HG03432 (cell line): ENCODE measurements at regions not wholly inside any gene's neighbourhood (a gene's known extent, or its start where the extent isn't known, plus 50 kb on each side); places are given as distances from the start of the nearest gene placed in this dataset.
"Not testable (repeated sequence)": the region's sequence is repeated elsewhere in the genome, so short reads cannot be mapped to it uniquely, and the experiment has no call there.

Experiments
- ATAC-seq: cut with Tn5 transposase; IDR thresholded peaks from one replicate; pipeline ENCODE4 v1.9.1; 2021; ENCODE audit warnings: mild to moderate bottlenecking, moderate library complexity; ENCODE audit not compliant: unreplicated experiment

- no peak for ATAC-seq
These were observed 69.2 kb upstream of the SSBP3 start for GRCh38 chr1:54475357-54475881.

DNA sequence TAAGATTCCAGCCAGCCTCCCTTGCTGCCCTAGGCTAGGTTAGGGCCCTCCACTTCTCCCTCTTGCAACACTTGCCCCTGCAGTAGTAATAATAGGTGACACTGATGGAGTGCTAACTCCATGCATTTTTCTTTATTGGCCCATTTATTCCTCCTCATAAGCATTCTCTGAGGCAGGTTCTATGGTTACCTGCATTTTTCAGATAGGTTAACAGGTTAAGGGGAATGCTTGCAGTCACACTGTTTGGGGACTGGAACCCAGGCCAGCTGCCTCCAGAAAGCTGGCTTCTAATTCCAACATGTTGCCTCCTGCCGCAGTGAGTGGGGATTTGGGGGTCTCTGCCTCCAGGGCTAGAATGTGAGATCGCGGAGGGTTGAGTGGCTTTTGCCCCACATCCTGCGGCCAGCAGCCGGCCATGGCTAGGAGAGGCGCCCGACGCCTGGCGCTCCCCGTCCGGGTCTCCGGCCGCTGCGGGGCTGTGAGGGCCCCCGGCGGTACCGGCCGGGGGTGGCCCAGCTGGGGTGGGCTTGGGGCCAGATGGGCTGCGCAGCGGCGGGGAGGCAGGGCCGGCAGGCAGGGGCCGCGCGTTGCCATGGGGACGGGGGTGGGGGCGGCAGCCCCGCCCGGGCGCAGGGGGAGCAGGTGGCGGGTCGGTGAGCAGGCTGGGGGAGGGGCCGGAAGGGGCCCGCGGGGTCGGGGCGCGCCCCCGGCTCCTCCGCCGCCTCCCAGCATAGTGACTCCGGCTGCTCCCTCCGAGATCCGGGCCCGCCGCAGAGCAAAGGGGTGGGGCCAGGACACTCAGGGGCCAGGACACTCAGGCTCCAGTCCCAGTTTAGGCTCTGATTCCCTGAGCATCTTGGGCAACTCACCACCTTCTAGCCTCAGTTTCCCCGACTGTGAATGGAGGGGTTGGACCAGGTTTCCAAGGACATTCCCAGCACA is 68.4 kb upstream of the SSBP3 start:
- no peak for ATAC-seq

DNA sequence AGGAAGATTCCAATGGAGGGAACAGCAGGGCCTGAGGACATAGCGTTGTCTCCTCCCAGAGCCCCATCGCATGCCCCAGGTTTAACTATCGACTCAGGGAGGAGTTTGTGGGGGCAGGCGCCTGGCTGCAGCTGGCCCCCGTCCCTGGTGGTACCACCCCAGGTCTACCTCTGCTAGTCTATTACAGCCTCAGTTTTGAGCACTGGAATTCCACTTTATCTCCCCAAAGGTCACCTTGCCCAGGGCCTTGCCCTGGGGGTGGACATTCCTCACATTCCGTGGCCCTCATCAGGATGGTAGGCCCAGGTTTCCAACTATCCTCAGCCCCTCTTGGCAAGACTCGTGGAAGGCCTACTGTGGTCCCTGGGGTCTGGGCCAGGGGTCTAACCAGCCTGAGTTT is 65.4 kb upstream of the SSBP3 start:
- ATAC-seq, result no peak

- not testable (repeated sequence) for ATAC-seq
These were observed 63.2 kb upstream of the SSBP3 start for GRCh38 chr1:54469444-54469843.

DNA sequence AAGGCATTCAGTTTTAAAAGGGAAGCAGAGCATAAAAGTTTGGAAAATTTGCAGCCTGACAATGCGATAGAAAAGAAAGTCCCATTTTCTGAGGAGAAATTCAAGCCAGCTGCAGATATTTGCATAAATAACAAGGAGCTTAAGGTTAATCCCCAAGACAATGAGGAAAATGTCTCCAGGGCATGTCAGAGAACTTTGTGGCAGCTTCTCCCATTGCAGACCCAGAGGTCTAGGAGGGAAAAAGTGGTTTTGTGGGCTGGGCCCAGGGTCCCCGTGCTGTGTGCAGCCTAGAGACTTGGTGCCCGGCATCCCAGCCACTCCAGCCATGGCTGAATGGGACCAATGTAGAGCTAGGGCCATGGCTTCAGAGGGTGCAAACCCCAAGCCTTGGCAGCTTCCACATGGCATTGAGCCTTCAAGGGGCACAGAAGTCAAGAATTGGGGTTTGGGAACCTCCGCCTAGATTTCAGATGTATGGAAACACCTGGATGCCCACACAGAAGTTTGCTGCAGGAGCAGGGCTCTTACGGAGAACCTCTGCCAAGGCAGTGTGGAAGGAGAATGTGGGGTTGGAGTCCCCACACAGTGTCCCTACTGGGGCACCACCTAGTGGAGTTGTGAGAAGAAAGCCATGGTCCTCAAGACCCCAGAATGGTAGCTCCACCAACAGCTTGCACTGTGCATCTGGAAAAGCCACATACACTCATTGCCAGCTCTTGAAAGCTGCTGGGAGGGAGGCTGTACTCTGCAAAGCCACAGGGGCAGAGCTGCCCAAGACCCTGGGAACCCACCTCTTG is 62.3 kb upstream of the SSBP3 start:
- not testable (repeated sequence) for ATAC-seq

DNA sequence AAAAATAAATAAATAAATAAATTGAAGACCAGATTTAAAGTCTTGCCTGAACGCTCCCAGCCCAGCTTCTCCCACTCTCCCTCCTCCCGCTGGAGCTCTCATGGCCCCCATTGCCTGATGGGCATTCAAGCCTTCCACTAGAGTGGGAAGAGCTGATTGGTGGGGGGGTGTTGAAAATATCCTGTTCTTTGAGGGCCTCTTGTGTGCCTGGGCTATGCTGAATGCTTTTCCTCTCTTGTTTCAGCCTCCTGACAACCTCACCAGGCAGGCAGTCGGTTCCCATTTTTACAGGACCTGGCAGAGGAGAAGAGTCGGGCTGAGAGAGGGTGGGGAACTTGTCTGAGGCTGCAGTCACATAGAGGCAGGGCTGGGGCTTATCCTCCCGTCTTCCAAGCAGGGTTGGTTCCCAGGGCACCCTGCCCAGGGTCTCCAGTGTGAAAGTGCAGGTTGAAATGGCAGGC is 59.2 kb upstream of the SSBP3 start:
- ATAC-seq, result no peak

GRCh38 chr1:54464477-54465146 is 58.4 kb upstream of the SSBP3 start:
- no peak for ATAC-seq

DNA sequence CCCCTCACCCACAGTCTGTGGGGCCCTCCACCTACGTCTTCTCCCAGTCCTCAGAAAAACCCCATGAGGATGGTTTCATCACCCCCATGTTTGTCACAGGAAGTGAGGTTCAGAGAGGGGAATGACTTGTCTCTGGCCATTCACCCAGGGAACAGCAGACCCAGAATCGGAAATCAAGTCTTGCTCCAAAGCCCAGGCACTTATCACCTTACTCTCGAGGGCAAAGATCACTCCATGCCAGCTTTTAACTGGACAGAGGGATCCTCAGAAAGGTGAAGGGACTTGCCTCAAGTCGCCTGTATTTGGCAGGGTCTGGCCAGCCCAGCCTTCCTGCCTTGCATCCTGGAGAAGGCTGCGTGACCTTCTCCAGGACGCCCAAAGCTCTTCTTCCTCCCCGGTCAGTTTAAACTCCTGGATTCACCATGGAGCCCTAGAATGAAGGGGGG is 57.9 kb upstream of the SSBP3 start:
- ATAC-seq, result no peak

DNA sequence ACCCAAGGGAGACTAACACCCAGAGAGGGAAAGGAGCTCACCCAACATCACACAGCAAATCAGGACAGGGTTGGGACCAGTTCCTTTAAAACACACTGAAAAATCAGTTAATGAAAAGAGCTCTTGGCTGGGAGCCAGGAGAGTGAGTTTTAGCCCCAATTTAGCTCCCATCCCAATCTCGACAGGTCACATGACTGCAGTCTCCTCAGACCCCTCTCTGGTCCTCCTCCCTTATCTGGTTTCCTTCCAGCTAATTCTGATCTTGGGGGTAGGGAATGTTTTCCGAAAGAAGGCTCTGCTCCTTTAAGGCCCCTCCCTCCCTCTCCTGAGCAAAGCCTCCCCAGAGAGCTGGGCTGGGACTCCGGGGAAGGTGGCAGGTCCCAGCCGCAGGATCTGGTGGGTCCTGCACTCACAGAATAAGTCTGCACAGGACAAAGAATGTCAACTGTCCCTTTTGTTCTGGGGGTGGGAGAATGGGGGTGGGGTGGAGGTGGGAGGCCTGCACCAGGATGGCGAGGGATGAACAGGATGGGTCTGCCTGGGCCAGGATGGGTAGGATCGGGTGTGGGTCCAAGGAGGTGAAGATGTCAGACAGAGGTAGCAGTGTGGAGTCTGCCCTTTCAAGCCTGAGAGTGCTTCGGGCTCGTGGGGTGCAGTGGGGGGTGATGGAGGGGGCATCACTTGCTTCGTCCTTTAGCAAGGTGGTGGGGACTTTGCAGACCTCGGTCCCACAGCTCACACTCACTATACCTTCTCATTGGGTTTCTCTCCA is 57.3 kb upstream of the SSBP3 start:
- ATAC-seq, result no peak

- ATAC-seq, result no peak
These were observed 56.5 kb upstream of the SSBP3 start for GRCh38 chr1:54462597-54463258.

GRCh38 chr1:54461731-54462596 is 55.8 kb upstream of the SSBP3 start:
- ATAC-seq, result no peak

DNA sequence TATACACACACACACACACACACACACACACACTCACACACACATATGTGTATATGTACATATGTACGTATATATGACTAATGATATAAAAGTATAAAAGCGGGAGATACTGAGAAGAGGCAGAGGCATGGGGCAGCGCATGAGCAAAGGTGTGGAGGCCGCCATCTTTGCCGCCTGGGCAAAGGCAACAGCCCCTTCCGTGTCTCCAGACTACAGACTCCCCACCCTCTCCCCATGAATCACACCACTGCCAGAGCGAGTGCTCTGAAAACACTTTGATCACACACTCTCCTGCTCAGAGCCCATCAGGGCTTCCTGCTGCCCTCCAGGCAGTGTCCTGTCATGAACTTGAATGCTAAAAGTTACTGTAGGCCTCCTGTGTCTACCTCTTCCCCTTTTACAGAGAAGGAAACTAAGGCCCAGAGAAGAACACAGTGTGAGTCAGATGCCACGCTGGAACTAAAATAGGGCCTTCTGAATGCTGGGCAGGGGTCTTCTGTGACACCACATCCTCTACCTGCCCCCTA is 54.7 kb upstream of the SSBP3 start:
- no peak for ATAC-seq

- no peak for ATAC-seq
These were observed 54.2 kb upstream of the SSBP3 start for GRCh38 chr1:54460351-54460750.

GRCh38 chr1:54459726-54460191 is 53.6 kb upstream of the SSBP3 start:
- no peak for ATAC-seq

- ATAC-seq, result no peak
These were observed 52.9 kb upstream of the SSBP3 start for GRCh38 chr1:54459140-54459539.

DNA sequence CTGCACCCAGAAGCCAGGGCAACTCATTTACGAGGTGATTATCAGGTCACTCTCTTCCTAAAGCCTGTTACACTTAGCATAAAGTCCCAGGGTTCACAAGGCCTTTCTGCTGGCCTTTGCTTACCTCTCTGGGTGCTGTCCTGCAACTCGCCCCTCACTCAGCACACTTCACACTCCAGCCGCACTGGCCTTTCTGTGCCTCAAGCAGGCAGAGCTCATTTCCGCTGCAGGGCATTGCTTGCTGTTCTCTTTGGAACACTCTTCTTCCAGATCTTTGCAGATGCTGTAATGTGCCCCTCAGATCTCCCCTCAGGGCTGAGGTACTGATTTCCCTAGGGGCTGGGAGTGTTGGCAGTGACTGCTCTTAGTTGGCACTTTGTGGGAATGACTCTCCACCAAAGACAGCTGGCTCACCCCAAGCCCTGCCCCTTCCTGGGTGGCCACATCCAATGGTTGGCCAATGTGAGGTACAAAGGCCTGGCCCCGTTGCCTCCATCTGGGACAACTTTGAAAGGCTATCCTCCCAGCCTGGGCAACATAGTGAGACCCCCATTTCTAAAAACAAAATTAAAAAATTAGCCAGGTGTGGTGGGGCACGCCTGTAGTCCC is 50.8 kb upstream of the SSBP3 start:
- no peak for ATAC-seq

- ATAC-seq, result no peak
These were observed 50.2 kb upstream of the SSBP3 start for GRCh38 chr1:54456361-54456760.
